ENCODE measurements at regions not wholly inside any gene's neighbourhood (a gene's known extent, or its start where the extent isn't known, plus 50 kb on each side); places are given as distances from the start of the nearest gene placed in this dataset.

GRCh38 chr7:152979376-152979775, 219.8 kb downstream of the ACTR3B start:
- no peak overlapping the region for H2AFZ ChIP-seq (replicated peaks; ENCODE audit: low read length, poor library complexity)
- no peak overlapping the region for H3K18ac ChIP-seq (ENCODE audit: low read depth, low read length)
- no peak for ATAC-seq (ENCODE audit: low read depth)
- H3K56ac ChIP-seq (ENCODE audit: extremely low read depth, insufficient read depth, low read length) = no peak overlapping the region
- ChIA-PET CTCF (interaction anchor here (0.5 kb wide), 1 partner anchor 1713 kb away, joined by 3 read pairs; no protein-coding TSS in a partner anchor), POLR2A (ENCODE audit: unreplicated experiment) (no interaction called here)
- H3K4me2 ChIP-seq (ENCODE audit: low read depth, low read length) = no peak overlapping the region
- no peak overlapping the region for H3K9ac ChIP-seq (ENCODE audit: low read depth, low read length)
- in situ Hi-C loops (cut with MboI; ENCODE audit: low sequenced_read_pairs) (no loop called here), intact Hi-C loops (cut with micrococcal nuclease) (no loop called here), dilution Hi-C loops (cut with HindIII; ENCODE audit: low sequenced_read_pairs, unreplicated experiment) (no loop called here)
- H2BK15ac ChIP-seq (ENCODE audit: low read depth, low read length) = no peak overlapping the region
- H4K91ac ChIP-seq (ENCODE audit: insufficient read depth, low read depth, low read length) = no peak overlapping the region
- no TSS peak for BruUV-seq (replicated peaks)
- H2AK5ac ChIP-seq (ENCODE audit: low read depth, low read length) = no peak overlapping the region
- no peak overlapping the region for H2AK9ac ChIP-seq (replicated peaks; ENCODE audit: low read depth, low read length, poor library complexity)
- H3K27ac ChIP-seq (ENCODE audit: insufficient read depth, low read length) = no peak overlapping the region
- H4K8ac ChIP-seq (ENCODE audit: low read depth in 2 of 2, low read length in 2 of 2) = no peak overlapping the region
- DNase-seq = no peak
- TF ChIP-seq USF2 (IDR thresholded peaks at IDR 0.05; ENCODE audit: low read depth, low read length) (no peak), RFX5 (IDR thresholded peaks at IDR 0.05; ENCODE audit: low read depth, low read length) (no peak), CTCF (conservative IDR thresholded peaks at IDR 0.05; ENCODE audit: low read depth, low read length) (no peak), SMC3 (IDR thresholded peaks at IDR 0.05; ENCODE audit: low read depth, low read length) (no peak), NFE2L2 (IDR thresholded peaks at IDR 0.05; ENCODE audit: low read depth, low read length) (no peak), CHD1 (IDR thresholded peaks at IDR 0.05; ENCODE audit: low read depth, low read length) (no peak), MAZ (IDR thresholded peaks at IDR 0.05; ENCODE audit: borderline replicate concordance, low read depth, low read length) (no peak), CEBPB (IDR thresholded peaks at IDR 0.05; ENCODE audit: low read depth, low read length) (no peak), RCOR1 (IDR thresholded peaks at IDR 0.05; ENCODE audit: insufficient replicate concordance, low read length) (no peak), MAFK (IDR thresholded peaks at IDR 0.05; ENCODE audit: low read depth, low read length) (no peak)
- no peak overlapping the region for H3K4ac ChIP-seq (ENCODE audit: low read depth, low read length)
- H3K9me3 ChIP-seq (ENCODE audit: control insufficient read depth, insufficient read depth, low read length) = peaks cover under 1% of the 10 kb centered on the region; the same call in 1 of the 2 replicates
- H2BK5ac ChIP-seq (ENCODE audit: low read depth, low read length, poor library complexity, severe bottlenecking) = no peak overlapping the region
- H3K27me3 ChIP-seq (ENCODE audit: control insufficient read depth, insufficient read depth, low read length) = no peaks in the 10 kb centered on the region
- H4K20me1 ChIP-seq (ENCODE audit: insufficient read depth, low read length) = no peaks in the 10 kb centered on the region
- H3K23ac ChIP-seq (ENCODE audit: low read depth, low read length) = no peak overlapping the region
- H3K79me1 ChIP-seq (ENCODE audit: low read depth in 1 of 2, low read length in 2 of 2) = no peaks in the 10 kb centered on the region
- H3K36me3 ChIP-seq (ENCODE audit: control insufficient read depth, insufficient read depth, low read length) = no peaks in the 10 kb centered on the region
- H2BK120ac ChIP-seq (ENCODE audit: low read depth, low read length) = no peak overlapping the region
- no peak overlapping the region for H3K14ac ChIP-seq (replicated peaks; ENCODE audit: low read depth, low read length)
- H3K9me1 ChIP-seq (ENCODE audit: insufficient read depth, low read length) = no peaks in the 10 kb centered on the region
- no CpG with 5 or more reads among the region's 3 CpGs for WGBS, 2 experiments (ENCODE audit: extremely low coverage in 2 of 2, insufficient read length in 1 of 2)
- H4K5ac ChIP-seq (ENCODE audit: low read depth, low read length) = no peak overlapping the region
- no peaks in the 10 kb centered on the region for H3K4me1 ChIP-seq (ENCODE audit: control insufficient read depth, insufficient read depth, low read length)
- H2BK20ac ChIP-seq (ENCODE audit: low read depth, low read length) = no peak overlapping the region
- H3K4me3 ChIP-seq (ENCODE audit: insufficient read depth, low read depth, low read length) = no peak overlapping the region
